Astrocyte (in vitro differentiated cells and primary cell): ENCODE measurements at regions not wholly inside any gene's neighbourhood (a gene's known extent, or its start where the extent isn't known, plus 50 kb on each side); places are given as distances from the start of the nearest gene placed in this dataset.
"Not testable (repeated sequence)": the region's sequence is repeated elsewhere in the genome, so short reads cannot be mapped to it uniquely, and the experiment has no call there.

Experiments
- DNase-seq: peaks from one replicate; pipeline ENCODE4 v3.0.0-alpha.2; 2010; ENCODE audit warnings: low read depth
- FAIRE-seq: peaks from 2 replicates; lab custom pipeline; 2011; peaks lifted over from hg19 to GRCh38; lab: Jason Lieb, UNC
- H2AFZ ChIP-seq: 2 replicates; pipeline ENCODE4 v1.6.0; 2012; ENCODE audit warnings: low read depth, low read length, inconsistent platforms
- H3K27ac ChIP-seq: 2 replicates; pipeline ENCODE4 v1.5.1; 2011; ENCODE audit warnings: low read depth, low read length, inconsistent platforms
- H3K27me3 ChIP-seq: 2 replicates; pipeline ENCODE4 v1.6.0; 2011; ENCODE audit warnings: low read length, inconsistent platforms; ENCODE audit not compliant: insufficient read depth
- H3K36me3 ChIP-seq: 2 replicates; pipeline ENCODE4 v1.5.1; 2011; ENCODE audit warnings: low read length, inconsistent platforms; ENCODE audit not compliant: insufficient read depth
- H3K4me1 ChIP-seq: 2 replicates; pipeline ENCODE4 v1.5.1; 2011; ENCODE audit warnings: low read length, inconsistent platforms; ENCODE audit not compliant: insufficient read depth
- H3K4me2 ChIP-seq: 2 replicates; pipeline ENCODE4 v1.6.0; 2012; ENCODE audit warnings: low read length, inconsistent platforms
- H3K4me3 ChIP-seq: 2 replicates; pipeline ENCODE4 v1.5.1; 2011; ENCODE audit warnings: low read depth, mild to moderate bottlenecking, low read length, inconsistent platforms; ENCODE audit not compliant: insufficient read depth
- H3K79me2 ChIP-seq: 2 replicates; pipeline ENCODE4 v1.6.0; 2012; ENCODE audit warnings: mild to moderate bottlenecking, low read length, inconsistent platforms; ENCODE audit not compliant: insufficient read depth
- H3K9ac ChIP-seq: 2 replicates; pipeline ENCODE4 v1.6.0; 2012; ENCODE audit warnings: mild to moderate bottlenecking, low read length, inconsistent platforms
- H3K9me3 ChIP-seq: 2 replicates; pipeline ENCODE4 v1.5.1; 2012; ENCODE audit warnings: low read depth, mild to moderate bottlenecking, low read length, inconsistent platforms; ENCODE audit not compliant: insufficient read depth
- H4K20me1 ChIP-seq: 2 replicates; pipeline ENCODE4 v1.6.0; 2012; ENCODE audit warnings: low read length, inconsistent platforms; ENCODE audit not compliant: insufficient read depth
- H3K27ac Mint-ChIP-seq: one replicate; pipeline ENCODE4 v1.8.0; 2021; ENCODE audit warnings: mild to moderate bottlenecking, mixed read lengths; ENCODE audit not compliant: unreplicated experiment
- H3K27me3 Mint-ChIP-seq: one replicate; pipeline ENCODE4 v1.8.0; 2021; ENCODE audit warnings: low read depth, mixed read lengths; ENCODE audit not compliant: unreplicated experiment
- H3K36me3 Mint-ChIP-seq: one replicate; pipeline ENCODE4 v1.8.0; 2021; ENCODE audit warnings: low read depth, mixed read lengths; ENCODE audit not compliant: unreplicated experiment
- H3K4me1 Mint-ChIP-seq: one replicate; pipeline ENCODE4 v1.8.0; 2021; ENCODE audit warnings: low read depth, mixed read lengths; ENCODE audit not compliant: unreplicated experiment
- H3K4me3 Mint-ChIP-seq: one replicate; pipeline ENCODE4 v1.8.0; 2021; ENCODE audit warnings: mild to moderate bottlenecking, moderate library complexity, mixed read lengths; ENCODE audit not compliant: unreplicated experiment
- H3K9me3 Mint-ChIP-seq: one replicate; pipeline ENCODE4 v1.8.0; 2021; ENCODE audit warnings: mild to moderate bottlenecking, mixed read lengths; ENCODE audit not compliant: unreplicated experiment
- EZH2 ChIP-seq: IDR thresholded peaks from 2 replicates; pipeline ENCODE4 v1.6.1; 2012; ENCODE audit warnings: mild to moderate bottlenecking, low read length, inconsistent platforms; ENCODE audit not compliant: insufficient read depth
- TF ChIP-seq, protein P1 (sequence below): IDR thresholded peaks from 2 replicates; pipeline ENCODE4 v1.5.1; 2011; ENCODE audit warnings: low read depth, mild to moderate bottlenecking, inconsistent platforms, low read length, moderate library complexity; ENCODE audit not compliant: insufficient read depth

DNA sequence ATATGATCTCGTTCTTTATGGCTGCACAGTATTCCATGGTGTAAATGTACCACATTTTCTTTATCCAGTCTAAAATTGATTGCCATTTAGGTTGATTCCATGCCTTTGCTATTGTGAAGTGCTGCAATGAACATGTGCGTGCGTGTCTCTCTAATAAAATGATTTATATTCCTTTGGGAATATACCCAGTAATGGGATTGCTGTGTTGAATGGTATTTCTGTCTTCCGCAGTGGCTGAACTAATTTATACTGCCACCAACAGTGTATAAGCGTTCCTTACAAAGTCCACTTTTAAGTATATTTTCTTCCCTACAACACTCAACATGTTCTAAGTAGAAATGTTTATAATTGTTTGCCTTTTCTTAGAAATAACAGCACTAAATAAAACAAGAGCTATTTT lies 521.9 kb downstream of the DTWD2 start:
- Histone ChIP-seq H2AFZ (no peak overlapping the region), H3K4me2 (no peak overlapping the region), H4K20me1 (no peaks in the 10 kb centered on the region), H3K79me2 (no peaks in the 10 kb centered on the region), H3K27me3 (no peaks in the 10 kb centered on the region), H3K9ac (no peak overlapping the region), H3K9me3 (no peaks in the 10 kb centered on the region), H3K4me1 (no peaks in the 10 kb centered on the region), H3K4me3 (no peak overlapping the region), H3K36me3 (no peaks in the 10 kb centered on the region), H3K27ac (no peak overlapping the region)
- H3K36me3 Mint-ChIP-seq = no peaks in the 10 kb centered on the region
- FAIRE-seq = no peak
- H3K27ac Mint-ChIP-seq = no peak overlapping the region
- TF ChIP-seq, protein P1, sequence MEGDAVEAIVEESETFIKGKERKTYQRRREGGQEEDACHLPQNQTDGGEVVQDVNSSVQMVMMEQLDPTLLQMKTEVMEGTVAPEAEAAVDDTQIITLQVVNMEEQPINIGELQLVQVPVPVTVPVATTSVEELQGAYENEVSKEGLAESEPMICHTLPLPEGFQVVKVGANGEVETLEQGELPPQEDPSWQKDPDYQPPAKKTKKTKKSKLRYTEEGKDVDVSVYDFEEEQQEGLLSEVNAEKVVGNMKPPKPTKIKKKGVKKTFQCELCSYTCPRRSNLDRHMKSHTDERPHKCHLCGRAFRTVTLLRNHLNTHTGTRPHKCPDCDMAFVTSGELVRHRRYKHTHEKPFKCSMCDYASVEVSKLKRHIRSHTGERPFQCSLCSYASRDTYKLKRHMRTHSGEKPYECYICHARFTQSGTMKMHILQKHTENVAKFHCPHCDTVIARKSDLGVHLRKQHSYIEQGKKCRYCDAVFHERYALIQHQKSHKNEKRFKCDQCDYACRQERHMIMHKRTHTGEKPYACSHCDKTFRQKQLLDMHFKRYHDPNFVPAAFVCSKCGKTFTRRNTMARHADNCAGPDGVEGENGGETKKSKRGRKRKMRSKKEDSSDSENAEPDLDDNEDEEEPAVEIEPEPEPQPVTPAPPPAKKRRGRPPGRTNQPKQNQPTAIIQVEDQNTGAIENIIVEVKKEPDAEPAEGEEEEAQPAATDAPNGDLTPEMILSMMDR = no peak
- no peak for TF ChIP-seq EZH2
- H3K9me3 Mint-ChIP-seq = peaks cover 4% of the 10 kb centered on the region
- H3K27me3 Mint-ChIP-seq = no peaks in the 10 kb centered on the region
- no peak overlapping the region for H3K4me3 Mint-ChIP-seq
- no peaks in the 10 kb centered on the region for H3K4me1 Mint-ChIP-seq
- DNase-seq = no peak

DNA sequence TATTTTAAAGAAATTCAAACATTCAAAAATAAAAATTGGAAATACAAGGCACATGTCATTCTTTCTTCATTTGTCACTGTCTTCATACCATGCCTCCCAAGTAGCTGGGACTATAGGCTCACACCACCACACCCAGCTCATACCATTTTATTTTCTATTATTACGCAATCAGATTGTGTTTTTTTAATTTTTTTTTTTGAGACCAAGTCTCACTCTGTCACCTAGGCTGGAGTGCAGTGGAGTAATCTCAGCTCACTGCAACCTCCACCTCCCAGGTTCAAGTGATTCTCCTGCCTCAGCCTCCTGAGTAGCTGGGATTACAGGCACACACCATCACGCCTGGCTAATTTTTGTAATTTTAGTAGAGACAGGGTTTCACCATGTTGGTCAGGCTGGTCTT lies 526.1 kb downstream of the DTWD2 start:
- not testable (repeated sequence) for H3K27me3 Mint-ChIP-seq, H3K4me1 Mint-ChIP-seq, H3K36me3 Mint-ChIP-seq, H3K4me2 ChIP-seq, H3K4me3 ChIP-seq, H3K4me3 Mint-ChIP-seq, H3K9me3 Mint-ChIP-seq, H3K36me3 ChIP-seq, H3K27ac Mint-ChIP-seq, H3K9ac ChIP-seq, FAIRE-seq, DNase-seq, H2AFZ ChIP-seq, H3K79me2 ChIP-seq, H3K9me3 ChIP-seq, H4K20me1 ChIP-seq, H3K27ac ChIP-seq, H3K4me1 ChIP-seq, H3K27me3 ChIP-seq

DNA sequence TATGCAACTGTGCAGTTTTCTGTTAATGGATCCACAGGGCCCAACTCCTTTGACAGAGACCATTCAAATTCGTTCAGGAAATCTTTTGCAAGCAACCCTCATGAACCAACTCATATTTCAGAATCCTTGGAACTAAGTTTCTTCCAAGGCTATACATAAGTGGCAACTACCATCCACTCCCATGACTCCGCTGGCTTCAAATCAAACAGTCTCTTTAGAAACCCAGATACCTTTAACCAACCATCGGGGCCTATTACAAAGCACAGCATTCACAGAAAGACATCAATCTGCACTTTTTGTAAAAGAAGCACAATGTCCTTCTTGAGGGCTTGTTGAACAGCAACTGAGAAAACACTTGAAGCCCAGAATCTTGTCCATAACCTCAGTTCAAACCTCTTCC lies 526.9 kb downstream of the DTWD2 start:
- Mint-ChIP-seq H3K4me1 (no peaks in the 10 kb centered on the region), H3K4me3 (no peak overlapping the region), H3K27me3 (no peaks in the 10 kb centered on the region), H3K27ac (no peak overlapping the region), H3K9me3 (no peaks in the 10 kb centered on the region), H3K36me3 (no peaks in the 10 kb centered on the region)
- Histone ChIP-seq H3K9ac (no peak overlapping the region), H3K4me2 (no peak overlapping the region), H3K4me3 (no peak overlapping the region), H4K20me1 (no peaks in the 10 kb centered on the region), H3K27ac (no peak overlapping the region), H2AFZ (no peak overlapping the region), H3K9me3 (no peaks in the 10 kb centered on the region), H3K79me2 (no peaks in the 10 kb centered on the region), H3K27me3 (no peaks in the 10 kb centered on the region), H3K4me1 (no peaks in the 10 kb centered on the region), H3K36me3 (no peaks in the 10 kb centered on the region)
- DNase-seq = no peak
- TF ChIP-seq, protein P1 = no peak
- no peak for TF ChIP-seq EZH2
- no peak for FAIRE-seq
